ENCODE measurements at regions not wholly inside any gene's neighbourhood (a gene's known extent, or its start where the extent isn't known, plus 50 kb on each side); places are given as distances from the start of the nearest gene placed in this dataset.

GRCh38 chr11:32231909-32232493 lies 141.1 kb downstream of the RCN1 start:
- no peak overlapping the region for H3K4me3 ChIP-seq (replicated peaks in 1 of 2; ENCODE audit: low read depth in 2 of 2, low read length in 2 of 2)
- peak; percentile 89 for TF ChIP-seq CTCF (IDR thresholded peaks at IDR 0.05; ENCODE audit: low read depth, low read length)
- peak; percentile 46 to 50 for DNase-seq (ENCODE audit: low read depth in 2 of 2)

- H3K4me3 ChIP-seq (replicated peaks in 1 of 2; ENCODE audit: low read depth in 2 of 2, low read length in 2 of 2): no peak overlapping the region
- no peak for DNase-seq (ENCODE audit: low read depth in 2 of 2)
- TF ChIP-seq CTCF (IDR thresholded peaks at IDR 0.05; ENCODE audit: low read depth, low read length): no peak
These were observed 141.6 kb downstream of the RCN1 start for GRCh38 chr11:32232516-32232915.

GRCh38 chr11:32233276-32233675 lies 142.4 kb downstream of the RCN1 start:
- DNase-seq (ENCODE audit: low read depth in 2 of 2): no peak
- TF ChIP-seq CTCF (IDR thresholded peaks at IDR 0.05; ENCODE audit: low read depth, low read length): no peak
- no peak overlapping the region for H3K4me3 ChIP-seq (replicated peaks in 1 of 2; ENCODE audit: low read depth in 2 of 2, low read length in 2 of 2)

GRCh38 chr11:32233928-32234327 lies 143.1 kb downstream of the RCN1 start:
- no peak overlapping the region for H3K4me3 ChIP-seq (replicated peaks in 1 of 2; ENCODE audit: low read depth in 2 of 2, low read length in 2 of 2)
- TF ChIP-seq CTCF (IDR thresholded peaks at IDR 0.05; ENCODE audit: low read depth, low read length): no peak
- no peak for DNase-seq (ENCODE audit: low read depth in 2 of 2)

- DNase-seq (ENCODE audit: low read depth in 2 of 2): no peak
- TF ChIP-seq CTCF (IDR thresholded peaks at IDR 0.05; ENCODE audit: low read depth, low read length): no peak
- H3K4me3 ChIP-seq (replicated peaks in 1 of 2; ENCODE audit: low read depth in 2 of 2, low read length in 2 of 2): no peak overlapping the region
These were observed 153.6 kb downstream of the RCN1 start for GRCh38 chr11:32244453-32244852.

GRCh38 chr11:32253706-32254105 lies 162.8 kb downstream of the RCN1 start:
- no peak for TF ChIP-seq CTCF (IDR thresholded peaks at IDR 0.05; ENCODE audit: low read depth, low read length)
- DNase-seq (ENCODE audit: low read depth in 2 of 2): no peak
- H3K4me3 ChIP-seq (replicated peaks in 1 of 2; ENCODE audit: low read depth in 2 of 2, low read length in 2 of 2): no peak overlapping the region

- H3K4me3 ChIP-seq (replicated peaks in 1 of 2; ENCODE audit: low read depth in 2 of 2, low read length in 2 of 2): no peak overlapping the region
- TF ChIP-seq CTCF (IDR thresholded peaks at IDR 0.05; ENCODE audit: low read depth, low read length): no peak
- DNase-seq (ENCODE audit: low read depth in 2 of 2): no peak
These were observed 165.0 kb downstream of the RCN1 start for GRCh38 chr11:32255841-32256240.

Data from cardiac fibroblast (primary cell).